ENCODE measurements at regions not wholly inside any gene's neighbourhood (a gene's known extent, or its start where the extent isn't known, plus 50 kb on each side); places are given as distances from the start of the nearest gene placed in this dataset.
"Not testable (repeated sequence)": the region's sequence is repeated elsewhere in the genome, so short reads cannot be mapped to it uniquely, and the experiment has no call there.

GRCh38 chr12:86572455-86572854 lies 316.3 kb upstream of the MGAT4C start:
- no peaks in the 10 kb centered on the region for H3K27me3 ChIP-seq
- no peaks in the 10 kb centered on the region for H3K9me3 ChIP-seq
- TF ChIP-seq CTCF (IDR thresholded peaks at IDR 0.05), result no peak
- intact Hi-C loops (cut with DNase I), result no loop called here
- H3K9ac ChIP-seq (ENCODE audit: low read depth in 2 of 2, low read length in 2 of 2), result no peak overlapping the region
- H3K4me3 ChIP-seq, result no peak overlapping the region
- DNase-seq, result no peak
- no peaks in the 10 kb centered on the region for H3K4me1 ChIP-seq
- no peak overlapping the region for H3K27ac ChIP-seq
- H3K36me3 ChIP-seq, result no peaks in the 10 kb centered on the region

GRCh38 chr12:86565038-86565437 lies 308.8 kb upstream of the MGAT4C start:
- H3K9me3 ChIP-seq, result no peaks in the 10 kb centered on the region
- no peak overlapping the region for H3K4me3 ChIP-seq
- no peak overlapping the region for H3K9ac ChIP-seq (ENCODE audit: low read depth in 2 of 2, low read length in 2 of 2)
- no peak overlapping the region for H3K27ac ChIP-seq
- H3K27me3 ChIP-seq, result no peaks in the 10 kb centered on the region
- H3K4me1 ChIP-seq, result no peaks in the 10 kb centered on the region
- DNase-seq, result no peak
- intact Hi-C loops (cut with DNase I), result no loop called here
- no peaks in the 10 kb centered on the region for H3K36me3 ChIP-seq
- no peak for TF ChIP-seq CTCF (IDR thresholded peaks at IDR 0.05)

GRCh38 chr12:86555491-86555890 lies 299.3 kb upstream of the MGAT4C start:
- DNase-seq; intact Hi-C loops (cut with DNase I); H3K9ac ChIP-seq (ENCODE audit: low read depth in 2 of 2, low read length in 2 of 2); H3K36me3 ChIP-seq; H3K9me3 ChIP-seq; H3K4me1 ChIP-seq; H3K4me3 ChIP-seq; H3K27ac ChIP-seq; H3K27me3 ChIP-seq: not testable (repeated sequence)

- no peaks in the 10 kb centered on the region for H3K36me3 ChIP-seq
- H3K9ac ChIP-seq (ENCODE audit: low read depth in 2 of 2, low read length in 2 of 2), result no peak overlapping the region
- intact Hi-C loops (cut with DNase I), result no loop called here
- no peak overlapping the region for H3K27ac ChIP-seq
- no peaks in the 10 kb centered on the region for H3K4me1 ChIP-seq
- H3K27me3 ChIP-seq, result no peaks in the 10 kb centered on the region
- H3K4me3 ChIP-seq, result no peak overlapping the region
- H3K9me3 ChIP-seq, result no peaks in the 10 kb centered on the region
- no peak for DNase-seq
- no peak for TF ChIP-seq CTCF (IDR thresholded peaks at IDR 0.05)
These were observed 295.0 kb upstream of the MGAT4C start for GRCh38 chr12:86551146-86551571.

GRCh38 chr12:86550218-86551145 lies 294.3 kb upstream of the MGAT4C start:
- Histone ChIP-seq H3K36me3 (no peaks in the 10 kb centered on the region), H3K9ac (ENCODE audit: low read depth in 2 of 2, low read length in 2 of 2) (no peak overlapping the region), H3K4me3 (no peak overlapping the region), H3K27ac (no peak overlapping the region), H3K4me1 (no peaks in the 10 kb centered on the region), H3K9me3 (no peaks in the 10 kb centered on the region), H3K27me3 (no peaks in the 10 kb centered on the region)
- no peak for TF ChIP-seq CTCF (IDR thresholded peaks at IDR 0.05)
- intact Hi-C loops (cut with DNase I), result no loop called here
- DNase-seq, result no peak

- Histone ChIP-seq H3K9me3 (no peaks in the 10 kb centered on the region), H3K4me1 (no peaks in the 10 kb centered on the region), H3K9ac (ENCODE audit: low read depth in 2 of 2, low read length in 2 of 2) (no peak overlapping the region), H3K4me3 (no peak overlapping the region), H3K27ac (no peak overlapping the region), H3K27me3 (no peaks in the 10 kb centered on the region), H3K36me3 (no peaks in the 10 kb centered on the region)
- DNase-seq, result no peak
- intact Hi-C loops (cut with DNase I), result no loop called here
- no peak for TF ChIP-seq CTCF (IDR thresholded peaks at IDR 0.05)
These were observed 287.5 kb upstream of the MGAT4C start for GRCh38 chr12:86543716-86544115.
